Astrocyte (in vitro differentiated cells and primary cell): ENCODE measurements at regions not wholly inside any gene's neighbourhood (a gene's known extent, or its start where the extent isn't known, plus 50 kb on each side); places are given as distances from the start of the nearest gene placed in this dataset.

Source experiments
- CTCF ChIP-seq: IDR thresholded peaks from 2 replicates; pipeline ENCODE4 v1.5.1; 2011; ENCODE audit warnings: low read depth, mild to moderate bottlenecking, inconsistent platforms, low read length, moderate library complexity; ENCODE audit not compliant: insufficient read depth
- EZH2 ChIP-seq: IDR thresholded peaks from 2 replicates; pipeline ENCODE4 v1.6.1; 2012; ENCODE audit warnings: mild to moderate bottlenecking, low read length, inconsistent platforms; ENCODE audit not compliant: insufficient read depth

GRCh38 chr13:104466016-104466415 lies 1399.8 kb upstream of the SLC10A2 start:
- TF ChIP-seq CTCF (no peak), EZH2 (no peak)
